Stimulated activated CD4-positive, alpha-beta T cell treated with anti-CD3 and anti-CD28 coated beads, Interleukin-4, amount 100 ng/mL, for 4 hours (primary cell): ENCODE measurements at regions not wholly inside any gene's neighbourhood (a gene's known extent, or its start where the extent isn't known, plus 50 kb on each side); places are given as distances from the start of the nearest gene placed in this dataset.

Source experiments
- DNase-seq, 2 experiments: peaks; one replicate each; pipeline ENCODE4 v3.0.0-alpha.2; 2020

GRCh38 chr12:32047357-32048212, 59.1 kb upstream of the BICD1 start:
- DNase-seq = no peak

GRCh38 chr12:32048791-32049190, 57.9 kb upstream of the BICD1 start:
- no peak for DNase-seq

- DNase-seq = no peak
Measured at GRCh38 chr12:32049956-32050355, 56.7 kb upstream of the BICD1 start.

GRCh38 chr12:32051511-32052211, 55.0 kb upstream of the BICD1 start:
- DNase-seq = no peak

DNA sequence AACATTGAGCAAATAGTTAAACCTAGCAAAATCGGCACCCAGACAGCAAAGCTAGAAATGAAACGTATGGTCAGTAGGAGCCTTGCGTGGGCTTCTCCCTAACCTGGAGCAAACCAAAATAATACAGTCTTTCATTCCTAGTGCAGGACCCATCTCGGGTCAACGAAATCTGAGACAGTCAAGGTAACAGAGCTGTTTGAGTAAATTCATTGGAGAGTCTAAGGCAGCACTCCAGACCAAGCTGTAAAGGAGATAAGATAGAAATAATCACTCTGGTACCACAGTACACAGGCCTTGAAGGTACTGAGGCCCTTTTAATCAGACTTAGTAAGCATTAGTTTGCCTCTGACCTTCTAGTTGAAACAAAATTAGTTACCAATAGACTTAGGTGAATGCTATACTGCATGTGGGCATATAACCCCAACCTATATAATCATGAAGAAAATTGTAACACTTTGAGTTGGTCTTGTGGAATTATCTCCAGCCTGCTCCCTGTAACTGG, 54.4 kb upstream of the BICD1 start:
- DNase-seq = no peak

DNA sequence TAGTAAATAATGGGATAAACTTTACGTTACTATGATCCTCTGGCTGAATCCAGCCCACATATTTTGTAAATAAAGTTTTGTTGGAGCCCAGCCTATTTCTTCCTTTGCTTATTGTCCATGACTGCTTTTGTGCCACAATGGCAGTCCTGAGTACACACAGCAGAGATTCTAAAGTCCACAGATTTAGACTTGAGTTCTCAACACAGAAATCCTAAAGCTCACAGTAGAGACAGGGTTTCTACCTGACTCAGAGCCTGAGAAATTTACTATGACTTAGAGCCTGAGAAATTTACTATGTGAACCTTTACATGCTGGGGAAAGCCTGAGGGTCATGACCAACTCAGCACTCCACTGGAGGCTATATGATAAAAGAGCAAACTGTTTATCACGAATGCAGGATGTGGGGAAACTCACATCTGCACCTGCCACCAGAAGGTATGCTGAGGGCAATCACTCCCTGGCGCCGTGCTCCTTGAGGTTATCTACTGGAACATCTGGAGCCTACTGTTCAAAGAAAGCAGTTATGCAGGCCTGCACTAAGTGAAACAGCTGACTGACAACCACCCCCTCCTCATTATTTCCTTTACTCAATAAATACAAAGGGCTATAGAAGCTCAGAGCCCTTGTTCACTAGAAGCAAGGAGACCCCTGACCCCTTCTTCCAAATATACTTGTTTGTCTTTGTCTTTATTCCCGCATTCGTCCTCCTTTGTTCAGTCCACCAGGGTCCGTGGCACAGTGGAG, 52.6 kb upstream of the BICD1 start:
- DNase-seq = no peak
